GM21381 (cell line): ENCODE measurements at regions not wholly inside any gene's neighbourhood (a gene's known extent, or its start where the extent isn't known, plus 50 kb on each side); places are given as distances from the start of the nearest gene placed in this dataset.

ENCODE experiments used
- ATAC-seq: cut with Tn5 transposase; IDR thresholded peaks from one replicate; pipeline ENCODE4 v1.9.1; 2021; ENCODE audit warnings: mild to moderate bottlenecking, moderate library complexity; ENCODE audit not compliant: unreplicated experiment

- no peak for ATAC-seq
Observed at GRCh38 chr17:12287953-12288352, 267.3 kb downstream of the MAP2K4 start.

- no peak for ATAC-seq
Observed at GRCh38 chr17:12290207-12290606, 269.5 kb downstream of the MAP2K4 start.

- no peak for ATAC-seq
Observed at GRCh38 chr17:12296209-12296625, 275.5 kb downstream of the MAP2K4 start.

DNA sequence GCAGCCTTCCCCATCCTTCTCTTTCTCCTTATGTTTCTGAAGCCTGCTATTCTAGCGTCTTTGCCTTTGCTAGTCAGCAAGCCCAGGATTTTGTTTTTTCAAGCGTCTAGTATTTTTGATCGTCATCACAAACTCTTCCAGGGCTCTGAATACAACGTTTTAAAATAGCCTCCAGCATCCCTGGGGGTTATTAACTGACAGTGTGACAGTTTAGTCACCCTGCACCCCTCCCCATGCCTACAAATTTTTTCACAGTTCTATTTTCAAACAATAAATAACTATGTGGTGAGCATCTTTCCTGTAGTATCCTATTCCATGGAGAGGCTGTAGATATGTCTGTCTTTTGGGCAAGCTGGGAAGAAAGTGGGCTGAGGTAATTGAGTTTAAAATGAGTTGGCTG is 280.9 kb downstream of the MAP2K4 start:
- ATAC-seq = no peak

GRCh38 chr17:12302711-12303110 is 282.0 kb downstream of the MAP2K4 start:
- ATAC-seq = no peak

DNA sequence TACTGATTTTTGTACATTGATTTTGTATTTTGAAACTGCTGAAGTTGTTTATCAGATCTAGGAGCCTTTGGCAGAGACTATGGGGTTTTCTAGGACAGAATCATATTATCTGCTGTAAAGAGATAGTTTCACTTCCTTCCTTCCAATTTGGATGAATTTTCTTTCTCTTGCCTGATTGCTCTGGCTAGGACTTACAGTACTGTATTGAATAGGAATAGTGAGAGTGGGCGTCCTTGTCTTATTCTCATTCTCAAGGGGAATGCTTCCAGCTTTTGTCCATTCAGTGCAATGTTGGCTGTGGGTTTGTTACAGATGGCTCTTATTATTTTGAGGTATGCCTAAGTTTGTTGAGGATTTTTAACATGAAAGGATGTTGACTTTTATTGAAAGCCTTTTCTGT is 290.1 kb downstream of the MAP2K4 start:
- no peak for ATAC-seq

GRCh38 chr17:12312692-12313091 is 292.0 kb downstream of the MAP2K4 start:
- no peak for ATAC-seq

GRCh38 chr17:12313786-12314185 is 293.1 kb downstream of the MAP2K4 start:
- no peak for ATAC-seq

DNA sequence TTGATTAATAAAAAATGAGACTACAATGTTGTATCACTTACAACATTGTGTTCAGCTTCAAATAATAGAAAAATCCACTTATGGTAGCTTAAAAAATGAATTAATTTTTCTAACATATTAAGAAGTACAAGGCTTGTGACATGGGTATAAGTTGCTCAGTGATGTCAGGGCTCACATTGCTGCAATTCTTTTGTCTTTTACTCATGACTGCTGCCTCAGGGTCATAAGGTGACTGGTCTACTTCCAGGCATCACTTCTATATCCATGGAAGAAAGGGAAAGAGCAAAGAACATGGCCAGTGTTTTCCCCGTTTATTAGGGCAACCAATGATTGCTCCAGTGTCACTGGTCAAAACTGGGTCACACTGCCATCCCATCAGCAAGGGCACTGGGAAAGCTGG is 295.3 kb downstream of the MAP2K4 start:
- no peak for ATAC-seq

DNA sequence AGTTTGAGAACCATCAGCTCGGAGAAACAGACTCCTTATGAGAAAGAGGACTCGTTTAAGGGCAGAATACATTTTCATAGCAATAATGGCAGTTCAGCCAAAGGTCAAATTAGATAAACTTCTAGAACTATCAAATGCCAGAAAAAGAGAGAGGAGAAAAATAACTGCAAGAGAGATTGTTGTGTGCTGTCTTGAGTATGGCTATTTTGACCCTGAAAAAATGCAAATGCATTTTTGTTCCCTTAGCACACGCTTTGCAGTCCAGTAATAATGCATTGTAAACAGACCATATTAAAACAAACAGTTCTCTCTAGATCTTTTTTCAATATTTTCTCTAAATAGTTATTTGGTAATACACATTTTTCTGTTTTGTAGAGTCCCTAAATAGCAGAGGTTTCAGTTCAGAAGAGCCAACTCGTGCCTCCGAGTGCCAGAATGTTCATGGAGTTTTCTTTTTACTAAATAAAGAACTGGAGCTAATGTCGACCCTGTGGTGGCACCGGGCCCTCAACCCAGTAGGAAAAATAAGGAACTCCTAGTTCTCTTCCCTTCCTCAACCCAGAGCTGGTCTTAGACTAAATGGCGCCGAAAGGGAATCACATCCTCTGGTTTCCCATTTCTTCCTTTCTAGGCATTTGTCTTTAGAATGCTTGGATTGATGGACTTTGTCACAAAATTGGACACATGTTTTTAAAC is 298.0 kb downstream of the MAP2K4 start:
- no peak for ATAC-seq

GRCh38 chr17:12320286-12320685 is 299.6 kb downstream of the MAP2K4 start:
- no peak for ATAC-seq

GRCh38 chr17:12328204-12328603 is 307.5 kb downstream of the MAP2K4 start:
- no peak for ATAC-seq

- no peak for ATAC-seq
Observed at GRCh38 chr17:12330456-12330855, 309.8 kb downstream of the MAP2K4 start.

DNA sequence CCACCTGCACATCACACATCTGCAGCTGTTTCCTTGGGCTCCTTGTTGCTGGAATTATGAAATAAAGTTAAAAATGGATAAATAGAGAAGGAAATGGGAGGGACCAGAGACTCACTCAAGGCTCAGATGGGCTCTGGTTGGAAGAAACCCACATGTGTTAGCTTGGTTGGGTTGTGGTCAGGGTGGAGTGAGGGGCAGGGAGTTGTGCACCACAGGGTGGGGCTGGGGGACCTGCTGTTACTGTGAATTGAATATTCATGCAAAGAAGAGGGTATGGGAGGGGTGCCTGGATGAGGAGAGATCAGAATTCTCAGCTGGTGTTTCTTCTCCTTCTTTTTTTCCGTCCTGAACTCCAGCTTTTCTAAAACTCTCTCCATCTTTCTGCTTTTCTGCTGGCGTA is 320.7 kb downstream of the MAP2K4 start:
- ATAC-seq = no peak

- no peak for ATAC-seq
Observed at GRCh38 chr17:12342161-12342560, 321.5 kb downstream of the MAP2K4 start.

GRCh38 chr17:12342609-12343435 is 322.1 kb downstream of the MAP2K4 start:
- ATAC-seq = no peak

- no peak for ATAC-seq
Observed at GRCh38 chr17:12348476-12348875, 317.2 kb upstream of the MYOCD start.

- ATAC-seq = no peak
Observed at GRCh38 chr17:12349297-12349696, 316.4 kb upstream of the MYOCD start.

GRCh38 chr17:12352127-12352526 is 313.6 kb upstream of the MYOCD start:
- no peak for ATAC-seq

- ATAC-seq = no peak
Observed at GRCh38 chr17:12357600-12357999, 308.1 kb upstream of the MYOCD start.

DNA sequence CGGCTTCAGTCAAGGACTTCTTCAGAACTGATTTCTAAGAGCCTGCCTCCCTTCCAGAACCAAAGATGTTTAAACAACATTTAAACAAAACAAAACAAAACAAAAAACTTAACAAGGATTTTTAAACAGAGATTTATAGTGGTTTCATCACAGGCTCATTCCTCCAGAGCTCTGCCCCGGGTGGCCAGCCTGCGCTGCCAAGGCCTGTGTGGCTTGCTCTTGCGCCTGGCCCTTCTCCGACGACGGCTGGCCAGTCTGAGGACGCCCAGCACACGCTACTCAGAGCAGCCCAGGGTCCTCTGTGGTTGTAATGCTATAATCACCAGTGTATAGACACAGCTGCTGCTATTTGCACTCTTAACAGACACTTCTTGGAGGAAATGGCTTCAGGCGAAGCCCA is 307.2 kb upstream of the MYOCD start:
- ATAC-seq = no peak

- no peak for ATAC-seq
Observed at GRCh38 chr17:12362853-12363455, 302.7 kb upstream of the MYOCD start.
